ENCODE measurements at regions not wholly inside any gene's neighbourhood (a gene's known extent, or its start where the extent isn't known, plus 50 kb on each side); places are given as distances from the start of the nearest gene placed in this dataset.

GRCh38 chr16:51305337-51305736 lies 154.3 kb upstream of the SALL1 start:
- Histone ChIP-seq H3K4me3 (replicated peaks; ENCODE audit: insufficient read depth, low read length) (no peak overlapping the region), H3K27ac (replicated peaks) (no peak overlapping the region), H3K27me3 (ENCODE audit: insufficient read depth, poor library complexity, severe bottlenecking) (no peaks in the 10 kb centered on the region)
- DNase-seq (ENCODE audit: low read depth in 1 of 2, low spot score in 1 of 2) = no peak
- TF ChIP-seq GABPA (IDR thresholded peaks at IDR 0.05; ENCODE audit: low read depth) = no peak
- TF ChIP-seq, protein P1, sequence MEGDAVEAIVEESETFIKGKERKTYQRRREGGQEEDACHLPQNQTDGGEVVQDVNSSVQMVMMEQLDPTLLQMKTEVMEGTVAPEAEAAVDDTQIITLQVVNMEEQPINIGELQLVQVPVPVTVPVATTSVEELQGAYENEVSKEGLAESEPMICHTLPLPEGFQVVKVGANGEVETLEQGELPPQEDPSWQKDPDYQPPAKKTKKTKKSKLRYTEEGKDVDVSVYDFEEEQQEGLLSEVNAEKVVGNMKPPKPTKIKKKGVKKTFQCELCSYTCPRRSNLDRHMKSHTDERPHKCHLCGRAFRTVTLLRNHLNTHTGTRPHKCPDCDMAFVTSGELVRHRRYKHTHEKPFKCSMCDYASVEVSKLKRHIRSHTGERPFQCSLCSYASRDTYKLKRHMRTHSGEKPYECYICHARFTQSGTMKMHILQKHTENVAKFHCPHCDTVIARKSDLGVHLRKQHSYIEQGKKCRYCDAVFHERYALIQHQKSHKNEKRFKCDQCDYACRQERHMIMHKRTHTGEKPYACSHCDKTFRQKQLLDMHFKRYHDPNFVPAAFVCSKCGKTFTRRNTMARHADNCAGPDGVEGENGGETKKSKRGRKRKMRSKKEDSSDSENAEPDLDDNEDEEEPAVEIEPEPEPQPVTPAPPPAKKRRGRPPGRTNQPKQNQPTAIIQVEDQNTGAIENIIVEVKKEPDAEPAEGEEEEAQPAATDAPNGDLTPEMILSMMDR (IDR thresholded peaks at IDR 0.05; ENCODE audit: insufficient read depth, low read length) = no peak
- no peak for TF ChIP-seq POLR2AphosphoS5 (IDR thresholded peaks at IDR 0.05; ENCODE audit: low read depth)
- TF ChIP-seq SPI1 (IDR thresholded peaks at IDR 0.05; ENCODE audit: borderline replicate concordance, low read depth) = no peak

- TF ChIP-seq, protein P1 (IDR thresholded peaks at IDR 0.05; ENCODE audit: insufficient read depth, low read length) = no peak
- TF ChIP-seq SPI1 (IDR thresholded peaks at IDR 0.05; ENCODE audit: borderline replicate concordance, low read depth) (no peak), GABPA (IDR thresholded peaks at IDR 0.05; ENCODE audit: low read depth) (no peak), POLR2AphosphoS5 (IDR thresholded peaks at IDR 0.05; ENCODE audit: low read depth) (no peak)
- TF ChIP-seq, protein P2, sequence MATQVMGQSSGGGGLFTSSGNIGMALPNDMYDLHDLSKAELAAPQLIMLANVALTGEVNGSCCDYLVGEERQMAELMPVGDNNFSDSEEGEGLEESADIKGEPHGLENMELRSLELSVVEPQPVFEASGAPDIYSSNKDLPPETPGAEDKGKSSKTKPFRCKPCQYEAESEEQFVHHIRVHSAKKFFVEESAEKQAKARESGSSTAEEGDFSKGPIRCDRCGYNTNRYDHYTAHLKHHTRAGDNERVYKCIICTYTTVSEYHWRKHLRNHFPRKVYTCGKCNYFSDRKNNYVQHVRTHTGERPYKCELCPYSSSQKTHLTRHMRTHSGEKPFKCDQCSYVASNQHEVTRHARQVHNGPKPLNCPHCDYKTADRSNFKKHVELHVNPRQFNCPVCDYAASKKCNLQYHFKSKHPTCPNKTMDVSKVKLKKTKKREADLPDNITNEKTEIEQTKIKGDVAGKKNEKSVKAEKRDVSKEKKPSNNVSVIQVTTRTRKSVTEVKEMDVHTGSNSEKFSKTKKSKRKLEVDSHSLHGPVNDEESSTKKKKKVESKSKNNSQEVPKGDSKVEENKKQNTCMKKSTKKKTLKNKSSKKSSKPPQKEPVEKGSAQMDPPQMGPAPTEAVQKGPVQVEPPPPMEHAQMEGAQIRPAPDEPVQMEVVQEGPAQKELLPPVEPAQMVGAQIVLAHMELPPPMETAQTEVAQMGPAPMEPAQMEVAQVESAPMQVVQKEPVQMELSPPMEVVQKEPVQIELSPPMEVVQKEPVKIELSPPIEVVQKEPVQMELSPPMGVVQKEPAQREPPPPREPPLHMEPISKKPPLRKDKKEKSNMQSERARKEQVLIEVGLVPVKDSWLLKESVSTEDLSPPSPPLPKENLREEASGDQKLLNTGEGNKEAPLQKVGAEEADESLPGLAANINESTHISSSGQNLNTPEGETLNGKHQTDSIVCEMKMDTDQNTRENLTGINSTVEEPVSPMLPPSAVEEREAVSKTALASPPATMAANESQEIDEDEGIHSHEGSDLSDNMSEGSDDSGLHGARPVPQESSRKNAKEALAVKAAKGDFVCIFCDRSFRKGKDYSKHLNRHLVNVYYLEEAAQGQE (IDR thresholded peaks at IDR 0.05; ENCODE audit: insufficient replicate concordance, low read depth) = no peak
- Histone ChIP-seq H3K27ac (replicated peaks) (no peak overlapping the region), H3K4me3 (replicated peaks; ENCODE audit: insufficient read depth, low read length) (no peak overlapping the region), H3K27me3 (ENCODE audit: insufficient read depth, poor library complexity, severe bottlenecking) (no peaks in the 10 kb centered on the region)
- no peak for DNase-seq (ENCODE audit: low read depth in 1 of 2, low spot score in 1 of 2)
Measured at GRCh38 chr16:51302042-51302441, 151.0 kb upstream of the SALL1 start.

DNA sequence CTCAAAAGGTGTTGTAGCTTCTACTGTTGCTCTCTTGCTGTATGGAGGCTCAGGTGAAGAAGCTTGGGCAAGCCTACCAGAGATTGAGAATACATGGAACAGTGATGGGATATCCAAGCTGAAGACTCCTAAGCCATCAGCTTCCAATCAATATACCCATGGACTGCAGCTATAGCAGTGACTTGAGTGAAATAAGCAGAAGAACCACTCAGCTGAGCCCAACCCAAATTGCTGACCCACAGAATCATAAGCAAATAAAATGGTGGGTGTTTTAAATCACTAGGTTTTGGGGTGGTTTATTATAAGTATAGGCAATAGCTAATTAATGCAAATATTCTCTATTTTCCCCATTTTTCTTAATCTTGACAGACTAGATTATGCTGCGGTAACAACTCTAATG lies 147.7 kb upstream of the SALL1 start:
- H3K27ac ChIP-seq (replicated peaks) = no peak overlapping the region
- TF ChIP-seq, protein P1 (IDR thresholded peaks at IDR 0.05; ENCODE audit: insufficient read depth, low read length) = no peak
- TF ChIP-seq SPI1 (IDR thresholded peaks at IDR 0.05; ENCODE audit: borderline replicate concordance, low read depth) (no peak), GABPA (IDR thresholded peaks at IDR 0.05; ENCODE audit: low read depth) (no peak), POLR2AphosphoS5 (IDR thresholded peaks at IDR 0.05; ENCODE audit: low read depth) (no peak)
- TF ChIP-seq, protein P2 (IDR thresholded peaks at IDR 0.05; ENCODE audit: insufficient replicate concordance, low read depth) = no peak
- no peak for DNase-seq (ENCODE audit: low read depth in 1 of 2, low spot score in 1 of 2)
- no peak overlapping the region for H3K4me3 ChIP-seq (replicated peaks; ENCODE audit: insufficient read depth, low read length)
- no peaks in the 10 kb centered on the region for H3K27me3 ChIP-seq (ENCODE audit: insufficient read depth, poor library complexity, severe bottlenecking)

All from HL-60 (cell line).